GM23338 (cell line): ENCODE measurements at regions not wholly inside any gene's neighbourhood (a gene's known extent, or its start where the extent isn't known, plus 50 kb on each side); places are given as distances from the start of the nearest gene placed in this dataset.

Experiments
- ATAC-seq: fragments of 200-7000 bp; cut with Tn5 transposase; 3 replicates; pipeline ENCODE4 v1.9.1; 2020
- DNase-seq: peaks from one replicate; pipeline ENCODE4 v3.0.0-alpha.2; 2015; ENCODE audit warnings: low spot score
- H2AFZ ChIP-seq: fragments of 200-600 bp; sonication (generic); 2 replicates; pipeline ENCODE4 v1.8.0; 2016; ENCODE audit warnings: antibody characterized with exemption, mild to moderate bottlenecking, moderate library complexity
- H3F3A ChIP-seq: fragments of 200-600 bp; sonication (generic); replicated peaks from 2 replicates; pipeline ENCODE4 v1.8.0; 2017; ENCODE audit warnings: antibody characterized with exemption, mixed run types, low read depth
- H3K27ac ChIP-seq: fragments of 200-600 bp; sonication (generic); 2 replicates; pipeline ENCODE4 v1.6.1; 2016; ENCODE audit warnings: low read depth
- H3K27me3 ChIP-seq: fragments of 200-600 bp; sonication (generic); 2 replicates; pipeline ENCODE4 v1.8.0; 2016; ENCODE audit warnings: mild to moderate bottlenecking, mixed run types, moderate library complexity; ENCODE audit not compliant: insufficient read depth
- H3K36me3 ChIP-seq: fragments of 200-600 bp; sonication (generic); 2 replicates; pipeline ENCODE4 v1.8.0; 2016; ENCODE audit warnings: mild to moderate bottlenecking; ENCODE audit not compliant: insufficient read depth
- H3K4me1 ChIP-seq: fragments of 200-600 bp; sonication (generic); 2 replicates; pipeline ENCODE4 v1.8.0; 2016; ENCODE audit warnings: mild to moderate bottlenecking, moderate library complexity; ENCODE audit not compliant: insufficient read depth
- H3K4me2 ChIP-seq: fragments of 200-600 bp; sonication (generic); 2 replicates; pipeline ENCODE4 v1.7.1; 2017; ENCODE audit warnings: mixed run types
- H3K4me3 ChIP-seq: fragments of 200-600 bp; sonication (generic); 2 replicates; pipeline ENCODE4 v1.6.1; 2016; ENCODE audit warnings: mixed run types
- H3K79me2 ChIP-seq: fragments of 200-600 bp; sonication (generic); replicated peaks from 2 replicates; pipeline ENCODE4 v1.8.0; 2017; ENCODE audit warnings: mild to moderate bottlenecking; ENCODE audit not compliant: insufficient read depth
- H3K9me2 ChIP-seq: fragments of 200-600 bp; sonication (generic); 2 replicates; pipeline ENCODE4 v1.8.0; 2017; ENCODE audit not compliant: insufficient read depth
- H4K20me1 ChIP-seq: fragments of 200-600 bp; sonication (generic); replicated peaks from 2 replicates; pipeline ENCODE4 v1.8.0; 2017; ENCODE audit warnings: mild to moderate bottlenecking; ENCODE audit not compliant: insufficient read depth
- H3K27ac Mint-ChIP-seq: 2 replicates; pipeline ENCODE4 v1.8.0; 2020; ENCODE audit warnings: inconsistent platforms, mild to moderate bottlenecking, moderate library complexity, mixed read lengths
- H3K27me3 Mint-ChIP-seq: 3 replicates; pipeline ENCODE4 v1.8.0; 2022; ENCODE audit warnings: low read depth, mild to moderate bottlenecking, moderate library complexity, mixed read lengths, inconsistent platforms; ENCODE audit not compliant: insufficient read depth, poor library complexity
- H3K36me3 Mint-ChIP-seq: 3 replicates; pipeline ENCODE4 v1.8.0; 2021; ENCODE audit warnings: low read depth, mild to moderate bottlenecking, inconsistent platforms, moderate library complexity, mixed read lengths
- H3K4me1 Mint-ChIP-seq: 3 replicates; pipeline ENCODE4 v1.8.0; 2020; ENCODE audit warnings: mild to moderate bottlenecking, inconsistent platforms, mixed read lengths
- H3K4me3 Mint-ChIP-seq: 3 replicates; pipeline ENCODE4 v1.8.0; 2021; ENCODE audit warnings: moderate library complexity, mild to moderate bottlenecking, inconsistent platforms, mixed read lengths
- H3K9me3 Mint-ChIP-seq: 3 replicates; pipeline ENCODE4 v1.8.0; 2020; ENCODE audit warnings: moderate library complexity, mild to moderate bottlenecking, inconsistent platforms, mixed read lengths
- EZH2 ChIP-seq: fragments of 200-600 bp; sonication (generic); IDR thresholded peaks from one replicate; pipeline ENCODE4 v1.8.0; 2017; ENCODE audit warnings: antibody characterized with exemption, mild to moderate bottlenecking, low read depth; ENCODE audit not compliant: unreplicated experiment
- EZH2phosphoT487 ChIP-seq: fragments of 200-600 bp; sonication (generic); IDR thresholded peaks from one replicate; pipeline ENCODE4 v1.8.1; 2018; ENCODE audit warnings: antibody characterized with exemption; ENCODE audit not compliant: unreplicated experiment
- NANOG ChIP-seq: IDR thresholded peaks from 2 replicates; pipeline ENCODE4 v1.6.1; 2016; ENCODE audit warnings: antibody characterized with exemption, borderline replicate concordance
- POLR2AphosphoS5 ChIP-seq: IDR thresholded peaks from 2 replicates; pipeline ENCODE4 v1.6.1; 2016; ENCODE audit warnings: antibody characterized with exemption, low read depth
- REST ChIP-seq: IDR thresholded peaks from one replicate; pipeline ENCODE4 v1.6.1; 2018; ENCODE audit warnings: antibody characterized with exemption; ENCODE audit not compliant: unreplicated experiment
- ZNF331 ChIP-seq: fragments of 250-450 bp; sonication (Bioruptor Pico); IDR thresholded peaks from 2 replicates; pipeline ENCODE4 v1.5.0; 2020; ENCODE audit warnings: low read depth, mild to moderate bottlenecking, moderate library complexity
- ZNF462 ChIP-seq: fragments of 250-450 bp; sonication (Bioruptor Pico); IDR thresholded peaks from 2 replicates; pipeline ENCODE4 v1.5.0; 2020; ENCODE audit warnings: mild to moderate bottlenecking, moderate library complexity

- H2AFZ ChIP-seq = no peak overlapping the region
- Mint-ChIP-seq H3K27me3 (no peaks in the 10 kb centered on the region), H3K27ac (no peak overlapping the region), H3K4me1 (no peaks in the 10 kb centered on the region), H3K4me3 (no peak overlapping the region), H3K9me3 (peaks cover 32% of the 10 kb centered on the region), H3K36me3 (peaks cover 21% of the 10 kb centered on the region)
- no peak for TF ChIP-seq REST
- TF ChIP-seq ZNF331 (CRISPR knock-in tag) = no peak
- TF ChIP-seq EZH2 = no peak
- TF ChIP-seq NANOG = no peak
- TF ChIP-seq ZNF462 = no peak
- TF ChIP-seq POLR2AphosphoS5 = no peak
- TF ChIP-seq EZH2phosphoT487 = no peak
- no peaks in the 10 kb centered on the region for H4K20me1 ChIP-seq
- H3K4me2 ChIP-seq = no peak overlapping the region
- H3K27ac ChIP-seq = no peak overlapping the region
- H3K79me2 ChIP-seq = no peaks in the 10 kb centered on the region
- H3K9me2 ChIP-seq = no peaks in the 10 kb centered on the region; the same call in 1 of the 2 replicates
- H3K4me3 ChIP-seq = no peak overlapping the region
- no peaks in the 10 kb centered on the region for H3K36me3 ChIP-seq
- no peaks in the 10 kb centered on the region for H3K27me3 ChIP-seq
- no peak for ATAC-seq
- no peaks in the 10 kb centered on the region for H3K4me1 ChIP-seq
- no peaks in the 10 kb centered on the region for H3F3A ChIP-seq
- no peak for DNase-seq
Measured at GRCh38 chr1:103960045-103960444, 210.3 kb downstream of the AMY1C start.
